ENCODE measurements at regions not wholly inside any gene's neighbourhood (a gene's known extent, or its start where the extent isn't known, plus 50 kb on each side); places are given as distances from the start of the nearest gene placed in this dataset.
A peak's percentile ranks its signal among the peaks of the same experiment; 100 is the strongest.

- Histone ChIP-seq H3K27ac (ENCODE audit: low read depth, low read length) (no peak overlapping the region), H3K36me3 (ENCODE audit: control insufficient read depth in 1 of 2, insufficient read depth in 2 of 2, low read length in 2 of 2) (no peaks in the 10 kb centered on the region), H3K4me3 (ENCODE audit: low read depth in 1 of 2, low read length in 2 of 2) (no peak overlapping the region), H3K9me3 (ENCODE audit: control insufficient read depth in 1 of 2, low read length in 2 of 2) (peaks cover 17 to 23% of the 10 kb centered on the region in 2 donors), H3K9ac (ENCODE audit: low read depth in 1 of 2, low read length in 2 of 2) (no peak overlapping the region), H3K27me3 (ENCODE audit: control insufficient read depth in 1 of 2, insufficient read depth in 2 of 2, low read length in 2 of 2) (no peaks in the 10 kb centered on the region), H3K4me1 (ENCODE audit: control insufficient read depth in 1 of 2, insufficient read depth in 2 of 2, low read length in 2 of 2) (no peaks in the 10 kb centered on the region)
These were observed 427.9 kb downstream of the QKI start for GRCh38 chr6:163842467-163842866.

GRCh38 chr6:163841733-163842132, 427.2 kb downstream of the QKI start:
- H3K4me3 ChIP-seq (ENCODE audit: low read depth in 1 of 2, low read length in 2 of 2), result no peak overlapping the region
- no peaks in the 10 kb centered on the region for H3K4me1 ChIP-seq (ENCODE audit: control insufficient read depth in 1 of 2, insufficient read depth in 2 of 2, low read length in 2 of 2)
- peaks cover 17 to 25% of the 10 kb centered on the region in 2 donors for H3K9me3 ChIP-seq (ENCODE audit: control insufficient read depth in 1 of 2, low read length in 2 of 2)
- H3K27ac ChIP-seq (ENCODE audit: low read depth, low read length), result no peak overlapping the region
- no peak overlapping the region for H3K9ac ChIP-seq (ENCODE audit: low read depth in 1 of 2, low read length in 2 of 2)
- no peaks in the 10 kb centered on the region for H3K27me3 ChIP-seq (ENCODE audit: control insufficient read depth in 1 of 2, insufficient read depth in 2 of 2, low read length in 2 of 2)
- H3K36me3 ChIP-seq (ENCODE audit: control insufficient read depth in 1 of 2, insufficient read depth in 2 of 2, low read length in 2 of 2), result no peaks in the 10 kb centered on the region

GRCh38 chr6:163841326-163841725, 426.8 kb downstream of the QKI start:
- Histone ChIP-seq H3K4me1 (ENCODE audit: control insufficient read depth in 1 of 2, insufficient read depth in 2 of 2, low read length in 2 of 2) (no peaks in the 10 kb centered on the region), H3K4me3 (ENCODE audit: low read depth in 1 of 2, low read length in 2 of 2) (no peak overlapping the region), H3K27ac (ENCODE audit: low read depth, low read length) (no peak overlapping the region), H3K9me3 (ENCODE audit: control insufficient read depth in 1 of 2, low read length in 2 of 2) (peaks cover 17 to 25% of the 10 kb centered on the region in 2 donors), H3K27me3 (ENCODE audit: control insufficient read depth in 1 of 2, insufficient read depth in 2 of 2, low read length in 2 of 2) (no peaks in the 10 kb centered on the region), H3K36me3 (ENCODE audit: control insufficient read depth in 1 of 2, insufficient read depth in 2 of 2, low read length in 2 of 2) (no peaks in the 10 kb centered on the region), H3K9ac (ENCODE audit: low read depth in 1 of 2, low read length in 2 of 2) (no peak overlapping the region)

- Histone ChIP-seq H3K36me3 (ENCODE audit: control insufficient read depth in 1 of 2, insufficient read depth in 2 of 2, low read length in 2 of 2) (no peaks in the 10 kb centered on the region), H3K27ac (ENCODE audit: low read depth, low read length) (no peak overlapping the region), H3K9ac (ENCODE audit: low read depth in 1 of 2, low read length in 2 of 2) (no peak overlapping the region), H3K27me3 (ENCODE audit: control insufficient read depth in 1 of 2, insufficient read depth in 2 of 2, low read length in 2 of 2) (no peaks in the 10 kb centered on the region), H3K4me3 (ENCODE audit: low read depth in 1 of 2, low read length in 2 of 2) (no peak overlapping the region), H3K9me3 (ENCODE audit: control insufficient read depth in 1 of 2, low read length in 2 of 2) (peaks cover 17 to 25% of the 10 kb centered on the region in 2 donors), H3K4me1 (ENCODE audit: control insufficient read depth in 1 of 2, insufficient read depth in 2 of 2, low read length in 2 of 2) (no peaks in the 10 kb centered on the region)
These were observed 426.4 kb downstream of the QKI start for GRCh38 chr6:163840880-163841279.

- no peak overlapping the region for H3K9ac ChIP-seq (ENCODE audit: low read depth in 1 of 2, low read length in 2 of 2)
- H3K9me3 ChIP-seq (ENCODE audit: control insufficient read depth in 1 of 2, low read length in 2 of 2), result peaks cover 17 to 27% of the 10 kb centered on the region in 2 donors
- no peak overlapping the region for H3K4me3 ChIP-seq (ENCODE audit: low read depth in 1 of 2, low read length in 2 of 2)
- no peaks in the 10 kb centered on the region for H3K4me1 ChIP-seq (ENCODE audit: control insufficient read depth in 1 of 2, insufficient read depth in 2 of 2, low read length in 2 of 2)
- H3K27ac ChIP-seq (ENCODE audit: low read depth, low read length), result no peak overlapping the region
- H3K36me3 ChIP-seq (ENCODE audit: control insufficient read depth in 1 of 2, insufficient read depth in 2 of 2, low read length in 2 of 2), result no peaks in the 10 kb centered on the region
- no peaks in the 10 kb centered on the region for H3K27me3 ChIP-seq (ENCODE audit: control insufficient read depth in 1 of 2, insufficient read depth in 2 of 2, low read length in 2 of 2)
These were observed 424.8 kb downstream of the QKI start for GRCh38 chr6:163839296-163839695.

GRCh38 chr6:163837691-163838431, 423.3 kb downstream of the QKI start:
- Histone ChIP-seq H3K9ac (ENCODE audit: low read depth in 1 of 2, low read length in 2 of 2) (no peak overlapping the region), H3K36me3 (ENCODE audit: control insufficient read depth in 1 of 2, insufficient read depth in 2 of 2, low read length in 2 of 2) (no peaks in the 10 kb centered on the region), H3K4me3 (ENCODE audit: low read depth in 1 of 2, low read length in 2 of 2) (peak overlapping the region in 1 of 2 donors; percentile 48), H3K4me1 (ENCODE audit: control insufficient read depth in 1 of 2, insufficient read depth in 2 of 2, low read length in 2 of 2) (no peaks in the 10 kb centered on the region), H3K27ac (ENCODE audit: low read depth, low read length) (no peak overlapping the region), H3K27me3 (ENCODE audit: control insufficient read depth in 1 of 2, insufficient read depth in 2 of 2, low read length in 2 of 2) (no peaks in the 10 kb centered on the region), H3K9me3 (ENCODE audit: control insufficient read depth in 1 of 2, low read length in 2 of 2) (peaks cover 21 to 27% of the 10 kb centered on the region in 2 donors)

- Histone ChIP-seq H3K4me3 (ENCODE audit: low read depth in 1 of 2, low read length in 2 of 2) (no peak overlapping the region), H3K27me3 (ENCODE audit: control insufficient read depth in 1 of 2, insufficient read depth in 2 of 2, low read length in 2 of 2) (no peaks in the 10 kb centered on the region), H3K4me1 (ENCODE audit: control insufficient read depth in 1 of 2, insufficient read depth in 2 of 2, low read length in 2 of 2) (no peaks in the 10 kb centered on the region), H3K27ac (ENCODE audit: low read depth, low read length) (no peak overlapping the region), H3K9ac (ENCODE audit: low read depth in 1 of 2, low read length in 2 of 2) (no peak overlapping the region), H3K36me3 (ENCODE audit: control insufficient read depth in 1 of 2, insufficient read depth in 2 of 2, low read length in 2 of 2) (no peaks in the 10 kb centered on the region), H3K9me3 (ENCODE audit: control insufficient read depth in 1 of 2, low read length in 2 of 2) (peaks cover 25 to 26% of the 10 kb centered on the region in 2 donors)
These were observed 422.6 kb downstream of the QKI start for GRCh38 chr6:163836876-163837690.

GRCh38 chr6:163835439-163836171, 421.1 kb downstream of the QKI start:
- no peak overlapping the region for H3K27ac ChIP-seq (ENCODE audit: low read depth, low read length)
- no peaks in the 10 kb centered on the region for H3K36me3 ChIP-seq (ENCODE audit: control insufficient read depth in 1 of 2, insufficient read depth in 2 of 2, low read length in 2 of 2)
- H3K4me1 ChIP-seq (ENCODE audit: control insufficient read depth in 1 of 2, insufficient read depth in 2 of 2, low read length in 2 of 2), result no peaks in the 10 kb centered on the region
- peaks cover 17 to 20% of the 10 kb centered on the region in 2 donors for H3K9me3 ChIP-seq (ENCODE audit: control insufficient read depth in 1 of 2, low read length in 2 of 2)
- no peaks in the 10 kb centered on the region for H3K27me3 ChIP-seq (ENCODE audit: control insufficient read depth in 1 of 2, insufficient read depth in 2 of 2, low read length in 2 of 2)
- H3K9ac ChIP-seq (ENCODE audit: low read depth in 1 of 2, low read length in 2 of 2), result no peak overlapping the region
- no peak overlapping the region for H3K4me3 ChIP-seq (ENCODE audit: low read depth in 1 of 2, low read length in 2 of 2)

- no peak overlapping the region for H3K4me3 ChIP-seq (ENCODE audit: low read depth in 1 of 2, low read length in 2 of 2)
- H3K36me3 ChIP-seq (ENCODE audit: control insufficient read depth in 1 of 2, insufficient read depth in 2 of 2, low read length in 2 of 2), result no peaks in the 10 kb centered on the region
These were observed 419.9 kb downstream of the QKI start for GRCh38 chr6:163834226-163834970.

More at GRCh38 chr6:163834226-163834970, 419.9 kb downstream of the QKI start:
- no peak overlapping the region for H3K27ac ChIP-seq (ENCODE audit: low read depth, low read length)
- no peaks in the 10 kb centered on the region for H3K27me3 ChIP-seq (ENCODE audit: control insufficient read depth in 1 of 2, insufficient read depth in 2 of 2, low read length in 2 of 2)
- H3K9me3 ChIP-seq (ENCODE audit: control insufficient read depth in 1 of 2, low read length in 2 of 2), result peaks cover 17 to 18% of the 10 kb centered on the region in 2 donors
- H3K9ac ChIP-seq (ENCODE audit: low read depth in 1 of 2, low read length in 2 of 2), result no peak overlapping the region
- H3K4me1 ChIP-seq (ENCODE audit: control insufficient read depth in 1 of 2, insufficient read depth in 2 of 2, low read length in 2 of 2), result no peaks in the 10 kb centered on the region
